HEK293T (cell line): ENCODE measurements at regions not wholly inside any gene's neighbourhood (a gene's known extent, or its start where the extent isn't known, plus 50 kb on each side); places are given as distances from the start of the nearest gene placed in this dataset.

Experiments used
- CTCF ChIA-PET: fragments of 350-600 bp; formaldehyde crosslinking; extraction: SDS; loops from one replicate; lab custom pipeline; 2021; ENCODE audit warnings: antibody characterized with exemption, inconsistent platforms; lab: Yijun Ruan, JAX
- POLR2A ChIA-PET: fragments of 350-600 bp; formaldehyde crosslinking; extraction: SDS; loops from one replicate; lab custom pipeline; 2020; ENCODE audit warnings: antibody characterized with exemption, inconsistent platforms; lab: Yijun Ruan, JAX
- DNase-seq: peaks from one replicate; pipeline ENCODE4 v3.0.0; 2012; ENCODE audit warnings: mixed read lengths; ENCODE audit errors: extremely low spot score
- ARNT ChIP-seq: fragments of 450-650 bp; IDR thresholded peaks from 2 replicates; pipeline ENCODE4 v1.6.1; 2017; ENCODE audit warnings: mild to moderate bottlenecking
- BHLHE40 ChIP-seq: fragments of 450-650 bp; IDR thresholded peaks from 2 replicates; pipeline ENCODE4 v1.6.1; 2016; ENCODE audit warnings: mild to moderate bottlenecking, moderate library complexity, borderline replicate concordance
- CTBP1 ChIP-seq: fragments of 450-650 bp; IDR thresholded peaks from 2 replicates; pipeline ENCODE4 v1.6.1; 2016; ENCODE audit warnings: borderline replicate concordance
- ELF4 ChIP-seq: fragments of 450-650 bp; IDR thresholded peaks from 2 replicates; pipeline ENCODE4 v1.6.1; 2017; ENCODE audit warnings: antibody characterized with exemption
- FOXA1 ChIP-seq: fragments of 450-650 bp; IDR thresholded peaks from 2 replicates; pipeline ENCODE4 v1.6.1; 2016; ENCODE audit warnings: mild to moderate bottlenecking
- FOXK2 ChIP-seq: fragments of 450-650 bp; IDR thresholded peaks from 2 replicates; pipeline ENCODE4 v1.6.1; 2016; ENCODE audit warnings: mild to moderate bottlenecking
- FOXM1 ChIP-seq: fragments of 450-650 bp; IDR thresholded peaks from 2 replicates; pipeline ENCODE4 v1.6.1; 2017; ENCODE audit warnings: mild to moderate bottlenecking, borderline replicate concordance
- HDGF ChIP-seq: fragments of 450-650 bp; IDR thresholded peaks from 2 replicates; pipeline ENCODE4 v1.6.1; 2017; ENCODE audit warnings: antibody characterized with exemption, borderline replicate concordance
- L3MBTL2 ChIP-seq: fragments of 450-650 bp; conservative IDR thresholded peaks from 2 replicates; pipeline ENCODE4 v1.6.1; 2016; ENCODE audit warnings: mild to moderate bottlenecking
- LEF1 ChIP-seq: fragments of 450-650 bp; IDR thresholded peaks from 2 replicates; pipeline ENCODE4 v1.6.1; 2017; ENCODE audit warnings: mild to moderate bottlenecking, borderline replicate concordance
- NFRKB ChIP-seq: fragments of 450-650 bp; IDR thresholded peaks from 2 replicates; pipeline ENCODE4 v1.6.1; 2016; ENCODE audit warnings: mild to moderate bottlenecking, moderate library complexity
- PKNOX1 ChIP-seq: fragments of 450-650 bp; IDR thresholded peaks from 2 replicates; pipeline ENCODE4 v1.6.1; 2016
- SP1 ChIP-seq: fragments of 450-650 bp; IDR thresholded peaks from 2 replicates; pipeline ENCODE4 v1.6.1; 2017
- SUZ12 ChIP-seq: fragments of 450-650 bp; IDR thresholded peaks from 2 replicates; pipeline ENCODE4 v1.6.1; 2016; ENCODE audit warnings: mild to moderate bottlenecking
- TARDBP ChIP-seq: fragments of 450-650 bp; IDR thresholded peaks from 2 replicates; pipeline ENCODE4 v1.6.1; 2016
- ZNF384 ChIP-seq: fragments of 450-650 bp; IDR thresholded peaks from 2 replicates; pipeline ENCODE4 v1.6.1; 2016

- no peak for DNase-seq
- TF ChIP-seq ARNT = no peak
- no peak for TF ChIP-seq BHLHE40
- TF ChIP-seq FOXK2 = no peak
- TF ChIP-seq LEF1 = no peak
- TF ChIP-seq ELF4 = no peak
- TF ChIP-seq ZNF384 = no peak
- no peak for TF ChIP-seq PKNOX1
- no peak for TF ChIP-seq FOXA1
- TF ChIP-seq FOXM1 = no peak
- TF ChIP-seq L3MBTL2 = no peak
- no peak for TF ChIP-seq CTBP1
- TF ChIP-seq NFRKB = no peak
- TF ChIP-seq SP1 = no peak
- TF ChIP-seq TARDBP = no peak
- no peak for TF ChIP-seq SUZ12
- no peak for TF ChIP-seq HDGF
- ChIA-PET CTCF (no interaction called here), POLR2A (no interaction called here)
Measured at GRCh38 chr18:50494569-50494968, 65.3 kb upstream of the MAPK4 start.

- TF ChIP-seq FOXA1 (no peak), CTBP1 (no peak), TARDBP (no peak), ELF4 (no peak), BHLHE40 (no peak), SUZ12 (no peak), FOXM1 (no peak), PKNOX1 (no peak), SP1 (no peak), NFRKB (no peak), ARNT (no peak), LEF1 (no peak), ZNF384 (no peak), HDGF (no peak), L3MBTL2 (no peak), FOXK2 (no peak)
- ChIA-PET CTCF (no interaction called here), POLR2A (no interaction called here)
- no peak for DNase-seq
Measured at GRCh38 chr18:50506362-50506761, 53.5 kb upstream of the MAPK4 start.

- ChIA-PET POLR2A (no interaction called here), CTCF (interaction anchor here (0.9 kb wide), 1 partner anchor 137 kb away, joined by 3 read pairs; no protein-coding TSS in a partner anchor)
- TF ChIP-seq ELF4 = no peak
- TF ChIP-seq CTBP1 = no peak
- TF ChIP-seq PKNOX1 = no peak
- no peak for TF ChIP-seq FOXA1
- TF ChIP-seq TARDBP = no peak
- TF ChIP-seq ARNT = no peak
- TF ChIP-seq FOXM1 = no peak
- TF ChIP-seq BHLHE40 = no peak
- TF ChIP-seq L3MBTL2 = no peak
- DNase-seq = peak; percentile 47
Measured at GRCh38 chr18:50507120-50507590, 52.7 kb upstream of the MAPK4 start.

GRCh38 chr18:50508228-50508627 lies 51.7 kb upstream of the MAPK4 start:
- TF ChIP-seq FOXM1 (no peak), SP1 (no peak), CTBP1 (no peak), NFRKB (no peak), ARNT (no peak)
- ChIA-PET CTCF (interaction anchor here (1.1 kb wide), 1 partner anchor 279 kb away, joined by 3 read pairs; no protein-coding TSS in a partner anchor), POLR2A (no interaction called here)
- DNase-seq = no peak

GRCh38 chr18:50509012-50509411 lies 50.9 kb upstream of the MAPK4 start:
- TF ChIP-seq FOXM1 (no peak), NFRKB (no peak), SP1 (no peak), SUZ12 (no peak), FOXK2 (no peak), ZNF384 (no peak), PKNOX1 (no peak), FOXA1 (no peak), ELF4 (no peak)
- ChIA-PET POLR2A (no interaction called here), CTCF (interaction anchor here (1.1 kb wide), 1 partner anchor 278 kb away, joined by 3 read pairs; no protein-coding TSS in a partner anchor)

More at GRCh38 chr18:50509012-50509411, 50.9 kb upstream of the MAPK4 start:
- no peak for DNase-seq
